GM19240 (cell line): ENCODE measurements at regions not wholly inside any gene's neighbourhood (a gene's known extent, or its start where the extent isn't known, plus 50 kb on each side); places are given as distances from the start of the nearest gene placed in this dataset.
"Not testable (repeated sequence)": the region's sequence is repeated elsewhere in the genome, so short reads cannot be mapped to it uniquely, and the experiment has no call there.

Experiments
- DNase-seq: peaks from one replicate; pipeline ENCODE4 v3.0.0; 2011; ENCODE audit warnings: low spot score; ENCODE audit not compliant: insufficient read length

- DNase-seq: no peak
These were observed 218.0 kb upstream of the ROBO1 start for GRCh38 chr3:79985816-79986215.

- no peak for DNase-seq
These were observed 215.3 kb upstream of the ROBO1 start for GRCh38 chr3:79983118-79983517.

GRCh38 chr3:79979990-79980389, 212.2 kb upstream of the ROBO1 start:
- DNase-seq: no peak

- no peak for DNase-seq
These were observed 208.7 kb upstream of the ROBO1 start for GRCh38 chr3:79976466-79976865.

GRCh38 chr3:79973917-79974595, 206.3 kb upstream of the ROBO1 start:
- no peak for DNase-seq

- no peak for DNase-seq
These were observed 205.7 kb upstream of the ROBO1 start for GRCh38 chr3:79973482-79973881.

- DNase-seq: no peak
These were observed 200.6 kb upstream of the ROBO1 start for GRCh38 chr3:79968418-79968817.

- DNase-seq: no peak
These were observed 192.8 kb upstream of the ROBO1 start for GRCh38 chr3:79960594-79960993.

GRCh38 chr3:79957066-79957465, 189.3 kb upstream of the ROBO1 start:
- DNase-seq: no peak

- DNase-seq: no peak
These were observed 187.0 kb upstream of the ROBO1 start for GRCh38 chr3:79954756-79955155.

- no peak for DNase-seq
These were observed 185.8 kb upstream of the ROBO1 start for GRCh38 chr3:79953591-79954101.

GRCh38 chr3:79951426-79951825, 183.6 kb upstream of the ROBO1 start:
- not testable (repeated sequence) for DNase-seq

- no peak for DNase-seq
These were observed 180.2 kb upstream of the ROBO1 start for GRCh38 chr3:79947957-79948356.

- no peak for DNase-seq
These were observed 179.7 kb upstream of the ROBO1 start for GRCh38 chr3:79947469-79947868.

GRCh38 chr3:79937567-79937966, 169.8 kb upstream of the ROBO1 start:
- no peak for DNase-seq

- no peak for DNase-seq
These were observed 162.4 kb upstream of the ROBO1 start for GRCh38 chr3:79930196-79930595.

- no peak for DNase-seq
These were observed 161.1 kb upstream of the ROBO1 start for GRCh38 chr3:79928687-79929408.

- DNase-seq: no peak
These were observed 158.7 kb upstream of the ROBO1 start for GRCh38 chr3:79926522-79926921.

- DNase-seq: no peak
These were observed 154.8 kb upstream of the ROBO1 start for GRCh38 chr3:79922633-79923032.

- no peak for DNase-seq
These were observed 149.8 kb upstream of the ROBO1 start for GRCh38 chr3:79917561-79917960.

- DNase-seq: no peak
These were observed 142.5 kb upstream of the ROBO1 start for GRCh38 chr3:79910337-79910736.

- no peak for DNase-seq
These were observed 138.3 kb upstream of the ROBO1 start for GRCh38 chr3:79906106-79906505.

- no peak for DNase-seq
These were observed 134.4 kb upstream of the ROBO1 start for GRCh38 chr3:79902151-79902550.
